Superior temporal gyrus (tissue), 1 donor: ENCODE measurements at regions not wholly inside any gene's neighbourhood (a gene's known extent, or its start where the extent isn't known, plus 50 kb on each side); places are given as distances from the start of the nearest gene placed in this dataset.

ENCODE experiments used
- DNase-seq: peaks from one replicate; pipeline ENCODE4 v3.0.0-alpha.2; 2016; ENCODE audit errors: extremely low spot score

GRCh38 chr9:93730217-93730616, 153.8 kb downstream of the PHF2 start:
- no peak for DNase-seq
